K562 (cell line): ENCODE measurements at regions not wholly inside any gene's neighbourhood (a gene's known extent, or its start where the extent isn't known, plus 50 kb on each side); places are given as distances from the start of the nearest gene placed in this dataset.

ENCODE experiments used
- CREB1 ChIP-seq, 2 experiments: sonication (generic) in 1 of 2; formaldehyde crosslinking in 1 of 2; IDR thresholded peaks; 2 replicates each; pipeline versions ENCODE4 v1.6.1 to v1.8.0; 2012 to 2022; ENCODE audit warnings: inconsistent platforms in 1 of 2, mild to moderate bottlenecking in 1 of 2, missing genetic modification reagents in 1 of 2, moderate library complexity in 1 of 2
- EZH2 ChIP-seq: IDR thresholded peaks from 2 replicates; pipeline ENCODE4 v1.6.1; 2012; ENCODE audit warnings: low read depth, mild to moderate bottlenecking, inconsistent platforms, low read length, borderline replicate concordance
- FOXM1 ChIP-seq, 2 experiments: fragments of 450-650 bp in 1 of 2; sonication (generic) in 1 of 2; formaldehyde crosslinking in 1 of 2; IDR thresholded peaks; 2 replicates each; pipeline versions ENCODE4 v1.6.1 to v1.9.0; 2017 to 2022; ENCODE audit warnings: low read depth in 2 of 2, mild to moderate bottlenecking in 2 of 2, missing genetic modification reagents in 1 of 2, moderate library complexity in 1 of 2
- HIVEP1 ChIP-seq: fragments of 250-450 bp; sonication (Bioruptor Pico); IDR thresholded peaks from 2 replicates; pipeline ENCODE4 v1.4.0; 2020; ENCODE audit warnings: mild to moderate bottlenecking
- JUN ChIP-seq, 2 experiments: sonication (generic) in 1 of 2; formaldehyde crosslinking in 1 of 2; IDR thresholded peaks; 2 replicates each; pipeline versions ENCODE4 v1.6.1 to v1.8.0; 2012 to 2022; ENCODE audit warnings: borderline replicate concordance in 2 of 2, mild to moderate bottlenecking in 2 of 2, improper control_type of control experiment in 1 of 2, low read depth in 1 of 2, low read length in 1 of 2, missing genetic modification reagents in 1 of 2
- KDM1A ChIP-seq, 2 experiments: fragments of 450-650 bp; IDR thresholded peaks; 2 replicates each; pipeline ENCODE4 v1.6.1; 2016; ENCODE audit warnings: mild to moderate bottlenecking in 2 of 2
- RAD21 ChIP-seq, 2 experiments: fragments of 250-450 bp in 1 of 2; fragments of 450-650 bp in 1 of 2; sonication (Bioruptor Pico) in 1 of 2; formaldehyde crosslinking in 1 of 2; IDR thresholded peaks in 1 of 2; conservative IDR thresholded peaks in 1 of 2; 2 replicates each; pipeline versions ENCODE4 v1.4.0 to v1.8.0; 2020 to 2022; ENCODE audit warnings: mild to moderate bottlenecking in 2 of 2, moderate library complexity in 1 of 2
- TAF1 ChIP-seq: IDR thresholded peaks from 2 replicates; pipeline ENCODE4 v1.6.1; 2011; ENCODE audit warnings: mild to moderate bottlenecking, low read length, moderate library complexity; ENCODE audit not compliant: insufficient read depth, control insufficient read depth, severe bottlenecking; ENCODE audit errors: extremely low read depth
- ZNF12 ChIP-seq: sonication (generic); formaldehyde crosslinking; IDR thresholded peaks from 2 replicates; pipeline ENCODE4 v1.4.0; 2020; ENCODE audit warnings: mild to moderate bottlenecking, missing genetic modification reagents
- ZNF134 ChIP-seq: fragments of 250-450 bp; sonication (Bioruptor Pico); conservative IDR thresholded peaks from 2 replicates; pipeline ENCODE4 v1.4.0; 2020
- ZNF407 ChIP-seq: fragments of 450-650 bp; IDR thresholded peaks from 2 replicates; pipeline ENCODE4 v1.6.1; 2016; ENCODE audit warnings: low read depth
- TF ChIP-seq, protein P1 (sequence below), 2 experiments: fragments of 450-650 bp; formaldehyde crosslinking in 1 of 2; IDR thresholded peaks; 2 replicates each; pipeline versions ENCODE4 v1.4.0 to v1.6.1; 2014 to 2020; ENCODE audit warnings: mild to moderate bottlenecking in 2 of 2, borderline replicate concordance in 1 of 2, low read depth in 1 of 2
- TF ChIP-seq, protein P2 (sequence below), 3 experiments: IDR thresholded peaks in 2 of 3; conservative IDR thresholded peaks in 1 of 3; 2 replicates each; pipeline ENCODE4 v1.5.1; 2011 to 2012; ENCODE audit warnings: low read length in 3 of 3, mild to moderate bottlenecking in 3 of 3, control low read depth in 2 of 3, improper control_type of control experiment in 1 of 3, inconsistent platforms in 1 of 3, low read depth in 1 of 3, mixed read lengths in 1 of 3, moderate library complexity in 1 of 3; ENCODE audit not compliant: insufficient read depth in 2 of 3
- TF ChIP-seq, protein P3 (sequence below): fragments of 250-450 bp; sonication (Bioruptor Pico); IDR thresholded peaks from 2 replicates; pipeline ENCODE4 v1.9.0; 2021; ENCODE audit warnings: mild to moderate bottlenecking

DNA sequence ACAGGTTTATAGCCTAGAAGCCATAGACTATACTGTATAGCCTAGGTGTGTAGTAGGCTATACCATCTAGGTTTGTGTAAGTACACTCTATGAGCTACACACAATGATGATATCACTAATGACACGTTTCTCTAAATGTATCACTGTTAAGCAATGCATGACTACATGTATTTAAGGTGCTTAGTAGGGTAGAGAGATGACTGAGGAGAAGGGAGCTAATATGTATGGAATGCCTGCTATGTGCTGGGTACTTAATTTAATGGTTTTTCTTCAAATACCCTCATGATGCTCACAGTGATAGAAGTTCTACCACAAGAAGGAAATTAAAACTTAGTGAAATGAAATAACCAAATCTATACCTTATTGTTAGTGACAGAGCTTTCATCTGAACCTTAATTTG is 1785.5 kb downstream of the EFNA5 start:
- TF ChIP-seq CREB1 (IDR thresholded peaks at IDR 0.05) (no peak), CREB1 (CRISPR knock-in tag; IDR thresholded peaks at IDR 0.05) (no peak), RAD21 (CRISPR knock-in tag; conservative IDR thresholded peaks at IDR 0.05 in 1 of 2, IDR thresholded peaks at IDR 0.05 in 1 of 2) (no peak), TAF1 (no peak), EZH2 (no peak), ZNF407 (no peak), FOXM1 (IDR thresholded peaks at IDR 0.05; ENCODE audit: low read depth) (no peak), FOXM1 (CRISPR knock-in tag; IDR thresholded peaks at IDR 0.05; ENCODE audit: low read depth) (no peak), ZNF12 (CRISPR knock-in tag) (no peak), JUN (IDR thresholded peaks at IDR 0.05; ENCODE audit: borderline replicate concordance, low read depth, low read length) (no peak), JUN (CRISPR knock-in tag; IDR thresholded peaks at IDR 0.05; ENCODE audit: borderline replicate concordance) (no peak), ZNF134 (CRISPR knock-in tag) (no peak), KDM1A (IDR thresholded peaks at IDR 0.05) (no peak), HIVEP1 (CRISPR knock-in tag) (no peak)
- TF ChIP-seq, protein P1, sequence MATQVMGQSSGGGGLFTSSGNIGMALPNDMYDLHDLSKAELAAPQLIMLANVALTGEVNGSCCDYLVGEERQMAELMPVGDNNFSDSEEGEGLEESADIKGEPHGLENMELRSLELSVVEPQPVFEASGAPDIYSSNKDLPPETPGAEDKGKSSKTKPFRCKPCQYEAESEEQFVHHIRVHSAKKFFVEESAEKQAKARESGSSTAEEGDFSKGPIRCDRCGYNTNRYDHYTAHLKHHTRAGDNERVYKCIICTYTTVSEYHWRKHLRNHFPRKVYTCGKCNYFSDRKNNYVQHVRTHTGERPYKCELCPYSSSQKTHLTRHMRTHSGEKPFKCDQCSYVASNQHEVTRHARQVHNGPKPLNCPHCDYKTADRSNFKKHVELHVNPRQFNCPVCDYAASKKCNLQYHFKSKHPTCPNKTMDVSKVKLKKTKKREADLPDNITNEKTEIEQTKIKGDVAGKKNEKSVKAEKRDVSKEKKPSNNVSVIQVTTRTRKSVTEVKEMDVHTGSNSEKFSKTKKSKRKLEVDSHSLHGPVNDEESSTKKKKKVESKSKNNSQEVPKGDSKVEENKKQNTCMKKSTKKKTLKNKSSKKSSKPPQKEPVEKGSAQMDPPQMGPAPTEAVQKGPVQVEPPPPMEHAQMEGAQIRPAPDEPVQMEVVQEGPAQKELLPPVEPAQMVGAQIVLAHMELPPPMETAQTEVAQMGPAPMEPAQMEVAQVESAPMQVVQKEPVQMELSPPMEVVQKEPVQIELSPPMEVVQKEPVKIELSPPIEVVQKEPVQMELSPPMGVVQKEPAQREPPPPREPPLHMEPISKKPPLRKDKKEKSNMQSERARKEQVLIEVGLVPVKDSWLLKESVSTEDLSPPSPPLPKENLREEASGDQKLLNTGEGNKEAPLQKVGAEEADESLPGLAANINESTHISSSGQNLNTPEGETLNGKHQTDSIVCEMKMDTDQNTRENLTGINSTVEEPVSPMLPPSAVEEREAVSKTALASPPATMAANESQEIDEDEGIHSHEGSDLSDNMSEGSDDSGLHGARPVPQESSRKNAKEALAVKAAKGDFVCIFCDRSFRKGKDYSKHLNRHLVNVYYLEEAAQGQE (IDR thresholded peaks at IDR 0.05; ENCODE audit: borderline replicate concordance) = no peak
- TF ChIP-seq, protein P1 (CRISPR knock-in tag; IDR thresholded peaks at IDR 0.05; ENCODE audit: low read depth) = no peak
- TF ChIP-seq, protein P2, sequence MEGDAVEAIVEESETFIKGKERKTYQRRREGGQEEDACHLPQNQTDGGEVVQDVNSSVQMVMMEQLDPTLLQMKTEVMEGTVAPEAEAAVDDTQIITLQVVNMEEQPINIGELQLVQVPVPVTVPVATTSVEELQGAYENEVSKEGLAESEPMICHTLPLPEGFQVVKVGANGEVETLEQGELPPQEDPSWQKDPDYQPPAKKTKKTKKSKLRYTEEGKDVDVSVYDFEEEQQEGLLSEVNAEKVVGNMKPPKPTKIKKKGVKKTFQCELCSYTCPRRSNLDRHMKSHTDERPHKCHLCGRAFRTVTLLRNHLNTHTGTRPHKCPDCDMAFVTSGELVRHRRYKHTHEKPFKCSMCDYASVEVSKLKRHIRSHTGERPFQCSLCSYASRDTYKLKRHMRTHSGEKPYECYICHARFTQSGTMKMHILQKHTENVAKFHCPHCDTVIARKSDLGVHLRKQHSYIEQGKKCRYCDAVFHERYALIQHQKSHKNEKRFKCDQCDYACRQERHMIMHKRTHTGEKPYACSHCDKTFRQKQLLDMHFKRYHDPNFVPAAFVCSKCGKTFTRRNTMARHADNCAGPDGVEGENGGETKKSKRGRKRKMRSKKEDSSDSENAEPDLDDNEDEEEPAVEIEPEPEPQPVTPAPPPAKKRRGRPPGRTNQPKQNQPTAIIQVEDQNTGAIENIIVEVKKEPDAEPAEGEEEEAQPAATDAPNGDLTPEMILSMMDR (IDR thresholded peaks at IDR 0.05 in 2 of 3, conservative IDR thresholded peaks at IDR 0.05 in 1 of 3; ENCODE audit: insufficient read depth in 2 of 3, low read depth in 1 of 3, low read length in 3 of 3) = no peak
- TF ChIP-seq, protein P3, sequence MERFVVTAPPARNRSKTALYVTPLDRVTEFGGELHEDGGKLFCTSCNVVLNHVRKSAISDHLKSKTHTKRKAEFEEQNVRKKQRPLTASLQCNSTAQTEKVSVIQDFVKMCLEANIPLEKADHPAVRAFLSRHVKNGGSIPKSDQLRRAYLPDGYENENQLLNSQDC = no peak
